Heart left ventricle (tissue), 16 donors: ENCODE measurements at regions not wholly inside any gene's neighbourhood (a gene's known extent, or its start where the extent isn't known, plus 50 kb on each side); places are given as distances from the start of the nearest gene placed in this dataset.

Experiments used
- ATAC-seq, 4 donors: fragments of 200-7000 bp; cut with Tn5 transposase; one replicate each; pipeline ENCODE4 v1.9.1; 2020 to 2022; ENCODE audit warnings: moderate library complexity in 4 of 4, mild to moderate bottlenecking in 3 of 4, moderate number of reproducible peaks in 1 of 4
- DNase-seq, 5 donors: peaks; one replicate each; pipeline ENCODE4 v3.0.0-alpha.2; 2020
- H3K27ac ChIP-seq, 12 donors: fragments of 200-600 bp; sonication (generic) in 4 of 12; one replicate each; pipeline versions ENCODE4 v1.5.0 to v1.8.0; 2016 to 2022; ENCODE audit warnings: mild to moderate bottlenecking in 2 of 12
- H3K27me3 ChIP-seq, 9 donors: fragments of 200-600 bp; sonication (generic) in 2 of 9; one replicate each; pipeline versions ENCODE4 v1.5.1 to v1.8.0; 2016 to 2022; ENCODE audit warnings: mild to moderate bottlenecking in 3 of 9
- H3K36me3 ChIP-seq, 9 donors: fragments of 200-600 bp; sonication (generic) in 2 of 9; one replicate each; pipeline versions ENCODE4 v1.5.0 to v1.8.0; 2018 to 2022; ENCODE audit warnings: mild to moderate bottlenecking in 2 of 9
- H3K4me1 ChIP-seq, 12 donors: fragments of 200-600 bp; sonication (generic) in 4 of 12; one replicate each; pipeline versions ENCODE4 v1.5.0 to v1.8.0; 2016 to 2022; ENCODE audit warnings: mild to moderate bottlenecking in 3 of 12
- H3K4me3 ChIP-seq, 12 donors: fragments of 200-600 bp; sonication (generic) in 4 of 12; one replicate each; pipeline versions ENCODE4 v1.5.0 to v1.8.0; 2017 to 2022; ENCODE audit warnings: mild to moderate bottlenecking in 9 of 12, moderate library complexity in 4 of 12
- H3K9me3 ChIP-seq, 12 donors: fragments of 200-600 bp; sonication (generic) in 4 of 12; one replicate each; pipeline versions ENCODE4 v1.5.0 to v1.8.0; 2016 to 2022; ENCODE audit warnings: mild to moderate bottlenecking in 1 of 12
- POLR2A ChIP-seq, 2 donors: fragments of 450-650 bp; IDR thresholded peaks; one replicate each; pipeline ENCODE4 v1.6.1; 2017; ENCODE audit warnings: antibody characterized with exemption in 2 of 2, mild to moderate bottlenecking in 2 of 2, moderate library complexity in 2 of 2
- WGBS, 4 donors: extraction: QIAGEN DNeasy Blood & Tissue Kit in 2 of 4; methylation state at CpG; one replicate each; pipeline versions ENCODE4 v1.1.5 to v1.1.7; 2013 to 2018; 5-methylcytosine and 5-hydroxymethylcytosine counted together
- intact Hi-C, 10 donors: fragments of 100-400 bp; cut with DNase I; formaldehyde crosslinking; loops; one replicate each; pipeline versions ENCODE4 v1.11.1 to v1.14.2; 2022
- TF ChIP-seq, protein P1 (sequence below), 12 donors: fragments of 200-600 bp; sonication (generic) in 4 of 12; IDR thresholded peaks; one replicate each; pipeline versions ENCODE4 v1.5.0 to v1.8.0; 2018 to 2022; ENCODE audit warnings: antibody characterized with exemption in 12 of 12, mild to moderate bottlenecking in 5 of 12
- donor health status: ischemic (EF 13 %, LVEDD 7.1; RV severe dilation, severe dysfunction).
- donor health status: healthy with polysubstance abuse.
- donor health status: DM: no; HTN: yes; CAD: no.
- donor health status: DM: no; HTN: no; CAD: no.
- donor health status: ischemic (EF 25% LVEDD 6.9; RV normal size, moderate dysfunction).
- donor health status: ischemic (EF 25% LVEDD 5.7; RV mildly dilated, moderate dysfunction).
- donor health status: healthy.
- donor health status: DM: yes; HTN: yes; CAD: no.
- donor health status: ischemic (EF 35%, LVEDD 5.7; RV mildly dilated, moderate dysfunction).
- donor health status: nonischemic (EF 11% LVEDD 7.7; RV severe dilation, severe dysfunction).
- donor health status: DM: yes; HTN: yes; CAD: no.
- donor health status: PGD.
- donor health status: ischemic (EF 29% LVEDD 5.4; RV normal size, mild dysfunction).
- donor health status: nonischemic (EF 23%, LVEDD 6.1; RV moderate dilation, normal function).

DNA sequence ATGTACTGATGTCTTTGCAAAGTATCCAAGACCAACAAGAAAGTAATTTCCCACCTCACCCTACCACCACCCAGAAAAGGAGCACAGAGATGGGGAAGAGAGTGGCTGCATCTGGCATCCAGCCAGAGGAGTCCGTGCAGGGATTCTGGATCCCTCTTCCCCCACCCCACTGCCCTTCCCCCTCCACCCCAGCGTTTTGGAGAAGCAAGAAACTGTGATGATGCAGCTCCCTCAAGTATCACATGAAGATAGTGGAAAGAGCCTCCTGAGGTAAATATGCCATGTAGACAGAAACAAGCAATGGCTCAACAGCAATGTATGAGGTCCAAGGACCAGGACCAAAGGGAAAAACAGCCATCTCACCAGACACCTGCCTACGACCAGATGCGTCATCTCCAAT is 153.8 kb downstream of the DEPDC1B start:
- H3K4me1 ChIP-seq = peaks cover 0 to 14% (median 4%) of the 10 kb centered on the region in 12 donors
- H3K9me3 ChIP-seq = peaks cover 0 to 4% (median 0%) of the 10 kb centered on the region in 12 donors
- H3K27ac ChIP-seq = peak overlapping the region in 1 of 12 donors; percentile 16
- TF ChIP-seq POLR2A (IDR thresholded peaks at IDR 0.05) = no peak
- TF ChIP-seq, protein P1, sequence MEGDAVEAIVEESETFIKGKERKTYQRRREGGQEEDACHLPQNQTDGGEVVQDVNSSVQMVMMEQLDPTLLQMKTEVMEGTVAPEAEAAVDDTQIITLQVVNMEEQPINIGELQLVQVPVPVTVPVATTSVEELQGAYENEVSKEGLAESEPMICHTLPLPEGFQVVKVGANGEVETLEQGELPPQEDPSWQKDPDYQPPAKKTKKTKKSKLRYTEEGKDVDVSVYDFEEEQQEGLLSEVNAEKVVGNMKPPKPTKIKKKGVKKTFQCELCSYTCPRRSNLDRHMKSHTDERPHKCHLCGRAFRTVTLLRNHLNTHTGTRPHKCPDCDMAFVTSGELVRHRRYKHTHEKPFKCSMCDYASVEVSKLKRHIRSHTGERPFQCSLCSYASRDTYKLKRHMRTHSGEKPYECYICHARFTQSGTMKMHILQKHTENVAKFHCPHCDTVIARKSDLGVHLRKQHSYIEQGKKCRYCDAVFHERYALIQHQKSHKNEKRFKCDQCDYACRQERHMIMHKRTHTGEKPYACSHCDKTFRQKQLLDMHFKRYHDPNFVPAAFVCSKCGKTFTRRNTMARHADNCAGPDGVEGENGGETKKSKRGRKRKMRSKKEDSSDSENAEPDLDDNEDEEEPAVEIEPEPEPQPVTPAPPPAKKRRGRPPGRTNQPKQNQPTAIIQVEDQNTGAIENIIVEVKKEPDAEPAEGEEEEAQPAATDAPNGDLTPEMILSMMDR (IDR thresholded peaks at IDR 0.05) = no peak
- WGBS, 4 donors = 55 to 56% (median 56%) methylated on average over 4 of the region's 4 CpGs
- no peaks in the 10 kb centered on the region for H3K36me3 ChIP-seq
- intact Hi-C loops = no loop called here
- ATAC-seq (no peak), DNase-seq (no peak)
- no peaks in the 10 kb centered on the region for H3K27me3 ChIP-seq
- no peak overlapping the region for H3K4me3 ChIP-seq

DNA sequence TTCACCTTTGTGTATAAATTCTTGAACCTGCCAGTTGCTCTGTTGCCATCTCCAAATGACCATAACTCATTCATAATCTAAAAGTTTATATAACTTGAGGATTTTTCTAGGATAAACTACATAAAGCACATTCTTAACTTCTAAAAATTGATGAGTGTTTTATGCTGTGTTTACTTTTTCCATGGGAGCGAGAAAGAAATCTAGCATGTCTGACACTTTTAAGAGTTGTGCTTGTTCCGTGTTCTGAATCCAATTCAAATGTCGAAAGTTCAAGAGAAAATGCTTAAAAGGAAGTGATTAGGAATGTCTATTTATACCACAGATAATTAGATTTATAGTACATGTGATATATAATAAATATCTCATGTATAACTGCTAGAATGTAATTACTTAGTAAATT is 154.4 kb downstream of the DEPDC1B start:
- 73 to 84% (median 78%) methylated on average over 3 of the region's 3 CpGs for WGBS, 4 donors
- no peaks in the 10 kb centered on the region for H3K27me3 ChIP-seq
- H3K4me3 ChIP-seq = no peak overlapping the region
- peaks cover 0 to 20% (median 6%) of the 10 kb centered on the region in 12 donors for H3K4me1 ChIP-seq
- TF ChIP-seq, protein P1 (IDR thresholded peaks at IDR 0.05) = no peak
- TF ChIP-seq POLR2A (IDR thresholded peaks at IDR 0.05) = no peak
- no peaks in the 10 kb centered on the region for H3K36me3 ChIP-seq
- DNase-seq (no peak), ATAC-seq (no peak)
- H3K9me3 ChIP-seq = peaks cover 0 to 4% (median 0%) of the 10 kb centered on the region in 12 donors
- H3K27ac ChIP-seq = peak overlapping the region in 1 of 12 donors; percentile 16
- intact Hi-C loops = no loop called here

DNA sequence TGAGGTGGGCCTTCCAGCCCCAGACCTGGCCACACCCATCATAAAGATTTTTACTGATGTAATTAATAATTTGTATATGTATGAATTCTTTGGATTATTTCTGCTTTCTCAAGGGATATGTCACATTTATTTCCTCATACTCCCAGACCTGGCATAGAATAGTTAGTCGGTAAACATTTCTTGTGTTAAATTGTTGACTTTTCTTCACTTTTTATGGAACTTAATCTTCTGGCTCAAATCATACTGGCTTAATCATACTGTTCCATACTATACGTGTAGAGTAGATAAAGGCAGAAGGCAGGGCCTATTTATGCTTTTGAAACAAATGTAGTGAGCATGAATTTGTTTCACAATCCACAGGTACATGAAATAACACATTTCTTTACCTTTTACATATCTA is 155.8 kb downstream of the DEPDC1B start:
- Histone ChIP-seq H3K9me3 (no peaks in the 10 kb centered on the region), H3K4me1 (peaks cover 0 to 31% (median 8%) of the 10 kb centered on the region in 12 donors), H3K27me3 (no peaks in the 10 kb centered on the region), H3K27ac (no peak overlapping the region), H3K4me3 (no peak overlapping the region), H3K36me3 (no peaks in the 10 kb centered on the region)
- WGBS, 4 donors = 79 to 87% (median 86%) methylated on average over 2 of the region's 2 CpGs
- intact Hi-C loops = no loop called here
- no peak for DNase-seq
- TF ChIP-seq, protein P1 (IDR thresholded peaks at IDR 0.05) = no peak
- no peak for TF ChIP-seq POLR2A (IDR thresholded peaks at IDR 0.05)
- ATAC-seq = no peak

DNA sequence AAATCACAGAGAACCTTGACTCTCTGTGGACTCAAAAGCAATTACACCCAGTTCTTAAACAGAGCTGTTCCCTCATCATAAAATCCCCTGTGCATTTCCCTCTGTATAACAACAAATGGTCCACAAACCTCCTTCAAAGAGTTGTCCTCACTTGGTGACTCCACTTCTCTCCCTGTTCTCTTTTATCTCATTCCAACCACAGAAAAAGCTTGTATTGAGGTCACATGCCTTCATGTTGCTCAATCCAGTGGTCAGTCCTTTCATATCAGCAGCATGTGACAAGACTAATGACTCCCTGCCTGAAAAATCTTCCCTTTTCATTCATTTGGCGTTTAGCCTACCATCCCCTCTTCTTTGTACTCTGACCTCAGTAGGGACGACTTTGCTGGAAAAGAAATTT is 158.0 kb downstream of the DEPDC1B start:
- TF ChIP-seq, protein P1 (IDR thresholded peaks at IDR 0.05) = no peak
- TF ChIP-seq POLR2A (IDR thresholded peaks at IDR 0.05) = no peak
- WGBS, 4 donors = 47 to 87% (median 64%) methylated on average over 2 of the region's 2 CpGs
- Histone ChIP-seq H3K27ac (peak overlapping the region in 3 of 12 donors; percentile 55 to 67 (median 59)), H3K4me3 (peak overlapping the region in 1 of 12 donors; percentile 14), H3K9me3 (no peaks in the 10 kb centered on the region), H3K27me3 (no peaks in the 10 kb centered on the region), H3K36me3 (no peaks in the 10 kb centered on the region), H3K4me1 (peaks cover 0 to 38% (median 8%) of the 10 kb centered on the region in 12 donors)
- no peak for DNase-seq
- intact Hi-C loops = no loop called here
- ATAC-seq = peak; percentile 28 to 76 (median 32)
